GM21723 (cell line): ENCODE measurements at regions not wholly inside any gene's neighbourhood (a gene's known extent, or its start where the extent isn't known, plus 50 kb on each side); places are given as distances from the start of the nearest gene placed in this dataset.
"Not testable (repeated sequence)": the region's sequence is repeated elsewhere in the genome, so short reads cannot be mapped to it uniquely, and the experiment has no call there.

ENCODE experiments used
- ATAC-seq: cut with Tn5 transposase; IDR thresholded peaks from one replicate; pipeline ENCODE4 v1.9.1; 2021; ENCODE audit warnings: mild to moderate bottlenecking, moderate library complexity; ENCODE audit not compliant: unreplicated experiment

GRCh38 chr20:50455245-50455644, 54.9 kb upstream of the PTPN1 start:
- ATAC-seq = not testable (repeated sequence)

DNA sequence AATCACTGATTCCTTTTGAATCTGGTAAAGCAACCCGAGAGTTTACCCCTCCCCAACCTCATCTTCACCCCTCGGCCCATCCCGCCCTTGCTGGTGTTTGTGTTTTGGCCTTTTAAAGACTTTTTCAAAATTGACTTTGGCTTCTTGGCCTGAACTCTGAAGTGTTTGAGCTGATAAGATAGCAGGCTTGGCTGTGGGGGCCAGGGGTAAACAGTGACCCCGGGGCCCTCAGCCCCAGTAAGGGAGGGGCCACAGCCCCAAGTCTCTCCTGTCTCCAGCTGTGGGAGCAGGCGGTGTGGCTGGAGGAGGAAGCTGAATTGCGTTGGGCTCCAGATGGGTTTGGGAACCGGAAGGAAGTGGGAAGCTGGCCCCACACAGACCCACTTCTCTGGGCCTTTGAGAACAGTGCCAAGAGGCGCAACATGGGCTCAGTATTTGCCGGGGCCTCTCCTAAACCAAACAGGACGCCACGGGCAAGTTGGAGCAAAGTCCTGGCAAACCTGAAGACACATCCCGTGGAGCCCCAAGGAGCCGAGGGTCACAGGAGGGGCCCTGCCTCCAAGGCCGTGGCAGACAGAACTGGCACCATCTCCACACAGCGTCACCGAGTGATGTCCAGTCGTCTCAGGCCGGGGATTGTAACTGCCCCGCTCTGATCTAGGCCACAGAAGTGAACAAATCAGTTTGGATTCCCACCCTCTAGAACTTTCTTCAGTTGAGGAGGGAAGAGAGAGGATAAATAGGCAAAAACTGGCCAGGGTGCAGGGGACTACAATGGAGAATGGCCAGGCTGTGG, 54.3 kb upstream of the PTPN1 start:
- ATAC-seq = no peak

DNA sequence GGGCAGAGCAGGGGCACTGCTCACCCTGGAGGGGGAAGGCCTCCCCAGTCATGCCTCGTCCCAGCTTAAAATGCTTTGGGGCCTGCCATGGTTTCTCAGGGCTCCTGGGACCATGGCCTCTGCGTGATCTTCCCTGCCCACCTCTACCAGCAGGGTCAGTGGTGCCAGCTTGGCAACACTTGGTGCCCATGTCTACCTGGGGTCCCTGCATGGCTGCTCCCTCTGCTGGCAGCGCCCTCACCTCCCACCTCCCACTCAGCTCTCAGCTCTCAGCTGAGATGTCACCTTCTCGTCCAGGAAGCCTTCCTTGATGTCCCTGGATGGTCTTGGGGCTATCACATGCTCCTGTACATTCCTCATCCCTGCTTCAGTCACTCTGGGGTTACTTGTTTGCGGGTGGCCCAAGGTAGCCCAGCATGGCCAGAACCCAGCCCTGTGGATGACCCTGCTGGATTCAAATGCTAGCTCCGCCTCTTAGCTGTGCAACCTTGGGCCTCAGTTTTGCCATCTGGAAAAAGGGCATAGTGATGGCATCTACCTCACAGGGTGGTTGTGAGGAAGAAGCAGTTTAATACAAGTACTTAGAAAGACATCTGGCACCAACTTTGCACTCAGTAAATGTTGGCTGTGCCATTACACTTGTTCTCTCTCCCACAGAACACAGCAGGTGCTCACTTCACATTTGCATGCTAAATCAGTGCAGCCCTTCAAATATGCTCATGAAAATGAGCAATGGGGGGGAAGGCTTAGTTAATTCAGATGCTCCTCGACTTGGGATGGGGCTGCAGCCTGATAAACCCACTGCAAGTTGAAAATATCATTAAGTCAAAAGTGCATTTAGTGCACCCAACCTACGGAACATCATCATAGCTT, 53.5 kb upstream of the PTPN1 start:
- ATAC-seq = no peak

DNA sequence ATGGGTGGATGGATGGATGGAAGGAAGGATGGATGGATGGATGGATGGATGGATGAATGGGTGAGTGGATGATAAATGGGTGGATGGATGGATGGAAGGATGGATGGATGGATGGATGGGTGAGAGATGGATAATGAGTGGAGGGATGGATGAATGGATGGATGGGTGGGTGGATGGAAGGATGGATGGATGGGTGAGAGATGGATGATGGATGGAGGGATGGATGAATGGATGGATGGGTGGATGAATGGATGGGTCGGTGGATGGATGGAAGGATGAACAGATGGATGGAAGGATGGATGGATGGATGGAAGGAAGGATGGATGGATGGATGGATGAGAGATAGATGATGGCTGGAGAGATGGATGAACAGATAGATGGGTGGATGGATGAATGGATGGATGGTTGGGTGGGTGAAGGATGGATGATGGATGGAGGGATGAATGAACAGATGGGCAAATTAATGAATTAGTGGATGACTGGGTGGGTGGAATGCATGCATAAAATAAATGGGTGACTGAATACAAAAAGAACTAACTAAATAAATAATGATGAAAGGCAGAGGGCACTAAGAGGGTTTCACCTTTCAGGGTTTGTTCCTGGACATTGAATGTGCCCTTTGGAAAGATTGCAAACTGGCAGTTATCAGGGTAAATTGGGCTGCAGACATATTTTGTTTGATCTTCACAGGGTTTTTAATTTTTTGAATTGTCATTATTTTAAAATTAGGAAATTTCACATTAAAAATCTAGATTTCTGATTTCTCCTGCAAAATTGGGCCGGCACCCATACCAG, 50.9 kb upstream of the PTPN1 start:
- ATAC-seq = no peak

- no peak for ATAC-seq
These were observed 50.0 kb upstream of the PTPN1 start for GRCh38 chr20:50460115-50460607.
